ENCODE measurements at regions not wholly inside any gene's neighbourhood (a gene's known extent, or its start where the extent isn't known, plus 50 kb on each side); places are given as distances from the start of the nearest gene placed in this dataset.
"Not testable (repeated sequence)": the region's sequence is repeated elsewhere in the genome, so short reads cannot be mapped to it uniquely, and the experiment has no call there.

DNA sequence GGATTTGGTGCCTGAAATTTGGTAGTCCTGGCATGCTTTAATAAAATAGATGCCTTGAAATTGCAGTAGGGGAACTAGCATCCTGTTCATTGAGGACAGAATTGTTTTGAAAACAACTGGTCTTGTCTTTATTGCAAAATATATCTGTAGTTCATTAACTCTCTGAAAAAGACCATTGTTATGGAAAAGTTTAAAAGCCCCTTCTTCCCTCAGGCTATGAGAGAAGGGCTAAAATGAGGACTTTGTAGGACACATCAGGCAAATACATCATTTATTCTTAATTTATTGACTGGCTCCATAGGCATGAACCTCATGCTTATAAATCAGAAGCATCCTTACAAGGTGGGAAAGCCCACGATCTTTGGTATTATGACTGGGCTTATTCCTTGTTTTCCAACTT is 221.0 kb upstream of the CBLB start:
- H3K4me3 ChIP-seq (ENCODE audit: low read depth, low read length), result no peak overlapping the region
- TF ChIP-seq, protein P1, sequence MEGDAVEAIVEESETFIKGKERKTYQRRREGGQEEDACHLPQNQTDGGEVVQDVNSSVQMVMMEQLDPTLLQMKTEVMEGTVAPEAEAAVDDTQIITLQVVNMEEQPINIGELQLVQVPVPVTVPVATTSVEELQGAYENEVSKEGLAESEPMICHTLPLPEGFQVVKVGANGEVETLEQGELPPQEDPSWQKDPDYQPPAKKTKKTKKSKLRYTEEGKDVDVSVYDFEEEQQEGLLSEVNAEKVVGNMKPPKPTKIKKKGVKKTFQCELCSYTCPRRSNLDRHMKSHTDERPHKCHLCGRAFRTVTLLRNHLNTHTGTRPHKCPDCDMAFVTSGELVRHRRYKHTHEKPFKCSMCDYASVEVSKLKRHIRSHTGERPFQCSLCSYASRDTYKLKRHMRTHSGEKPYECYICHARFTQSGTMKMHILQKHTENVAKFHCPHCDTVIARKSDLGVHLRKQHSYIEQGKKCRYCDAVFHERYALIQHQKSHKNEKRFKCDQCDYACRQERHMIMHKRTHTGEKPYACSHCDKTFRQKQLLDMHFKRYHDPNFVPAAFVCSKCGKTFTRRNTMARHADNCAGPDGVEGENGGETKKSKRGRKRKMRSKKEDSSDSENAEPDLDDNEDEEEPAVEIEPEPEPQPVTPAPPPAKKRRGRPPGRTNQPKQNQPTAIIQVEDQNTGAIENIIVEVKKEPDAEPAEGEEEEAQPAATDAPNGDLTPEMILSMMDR (IDR thresholded peaks at IDR 0.05; ENCODE audit: low read depth, low read length), result no peak

GRCh38 chr3:106092792-106093191 is 224.0 kb upstream of the CBLB start:
- H3K4me3 ChIP-seq (ENCODE audit: low read depth, low read length), result no peak overlapping the region
- TF ChIP-seq, protein P1 (IDR thresholded peaks at IDR 0.05; ENCODE audit: low read depth, low read length), result no peak

DNA sequence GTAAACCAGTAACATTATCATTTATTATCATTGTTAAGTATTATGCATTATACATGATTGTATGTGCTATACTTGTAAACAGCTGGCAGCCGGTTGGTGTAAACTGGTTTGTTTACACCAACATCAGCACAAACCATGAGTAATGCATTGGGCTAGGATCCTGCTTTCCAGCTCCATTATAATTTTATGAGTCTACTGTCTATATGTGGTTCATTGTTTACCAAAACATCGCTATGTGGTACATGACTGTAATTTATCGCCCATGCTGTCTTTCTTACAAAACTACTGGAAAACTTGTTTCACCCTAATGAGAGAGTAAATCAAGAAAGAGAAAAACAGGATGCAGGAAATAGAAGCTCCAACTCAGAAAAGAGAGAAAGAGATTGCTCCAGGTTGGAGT is 224.8 kb upstream of the CBLB start:
- TF ChIP-seq, protein P1 (IDR thresholded peaks at IDR 0.05; ENCODE audit: low read depth, low read length), result no peak
- no peak overlapping the region for H3K4me3 ChIP-seq (ENCODE audit: low read depth, low read length)

DNA sequence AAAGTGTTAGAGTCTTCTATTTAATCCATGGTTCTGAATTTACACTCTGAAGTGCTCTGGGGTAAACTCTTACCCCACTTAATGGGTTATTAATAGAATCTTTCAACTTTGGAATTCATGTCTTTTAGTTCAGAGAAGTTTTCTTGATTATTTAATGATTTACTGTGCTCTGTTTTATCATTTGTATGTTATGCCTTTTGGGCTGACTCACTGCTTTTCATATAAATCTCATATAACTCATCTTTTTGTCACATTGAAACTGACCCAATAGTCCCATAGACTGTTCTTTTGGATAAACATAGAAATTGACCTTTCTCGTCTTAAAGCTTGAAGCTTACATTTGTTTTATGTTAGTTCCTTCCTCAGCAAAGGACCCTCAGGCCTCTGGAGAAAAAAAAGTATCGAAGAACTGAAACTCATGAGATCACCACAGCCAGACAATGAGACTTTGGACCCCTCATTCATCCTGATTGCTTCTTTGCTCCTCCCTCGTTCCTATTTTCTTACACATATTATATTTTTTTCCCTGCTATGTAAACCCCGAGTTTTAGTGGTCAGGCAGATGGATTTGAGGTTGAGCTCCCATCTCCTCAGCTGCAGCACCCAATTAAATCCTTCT is 229.1 kb upstream of the CBLB start:
- TF ChIP-seq, protein P1 (IDR thresholded peaks at IDR 0.05; ENCODE audit: low read depth, low read length), result no peak
- H3K4me3 ChIP-seq (ENCODE audit: low read depth, low read length), result no peak overlapping the region

- TF ChIP-seq, protein P1 (IDR thresholded peaks at IDR 0.05; ENCODE audit: low read depth, low read length), result no peak
- no peak overlapping the region for H3K4me3 ChIP-seq (ENCODE audit: low read depth, low read length)
These were observed 234.6 kb upstream of the CBLB start for GRCh38 chr3:106103383-106103782.

GRCh38 chr3:106104078-106104477 is 235.3 kb upstream of the CBLB start:
- no peak overlapping the region for H3K4me3 ChIP-seq (ENCODE audit: low read depth, low read length)
- TF ChIP-seq, protein P1 (IDR thresholded peaks at IDR 0.05; ENCODE audit: low read depth, low read length), result no peak

DNA sequence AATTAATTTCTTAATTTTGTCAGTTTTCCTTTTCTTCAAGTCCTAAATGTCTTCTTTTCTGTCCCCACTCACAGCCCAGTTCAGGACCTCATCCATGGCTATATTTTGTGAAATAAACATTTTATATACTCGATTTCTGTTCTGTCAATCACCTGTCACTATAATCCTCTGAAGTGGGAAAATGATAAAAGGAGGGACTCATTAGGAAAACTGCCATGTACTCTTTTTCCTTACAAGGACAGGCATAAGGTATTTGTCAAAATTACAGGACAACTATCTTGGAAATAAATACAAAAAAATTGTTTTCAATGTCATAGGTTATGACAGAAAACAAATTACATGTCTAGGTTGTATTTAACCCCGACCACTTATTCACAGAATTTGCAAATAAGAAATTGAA is 240.1 kb upstream of the CBLB start:
- TF ChIP-seq, protein P1 (IDR thresholded peaks at IDR 0.05; ENCODE audit: low read depth, low read length), result no peak

DNA sequence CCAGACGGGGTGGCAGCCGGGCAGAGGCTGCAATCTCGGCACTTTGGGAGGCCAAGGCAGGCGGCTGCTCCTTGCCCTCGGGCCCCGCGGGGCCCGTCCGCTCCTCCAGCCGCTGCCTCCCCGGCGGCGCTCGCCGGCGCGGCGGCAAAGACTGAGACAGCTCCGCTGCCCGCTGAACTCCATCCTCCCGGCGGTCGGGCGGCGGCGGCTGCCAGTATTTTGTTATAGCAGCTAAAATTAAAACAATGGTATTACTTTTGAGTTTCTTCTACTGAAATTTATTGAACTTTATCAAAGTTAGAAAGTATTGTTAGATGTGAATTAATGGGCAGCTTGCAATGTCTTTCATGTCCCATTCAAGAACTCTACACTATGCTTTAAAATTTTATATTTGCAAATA is 243.7 kb upstream of the CBLB start:
- not testable (repeated sequence) for H3K4me3 ChIP-seq (ENCODE audit: low read depth, low read length)

More for the DNA sequence above, 240.1 kb upstream of the CBLB start:
- no peak overlapping the region for H3K4me3 ChIP-seq (ENCODE audit: low read depth, low read length)

Data from WI38 (cell line).